Astrocyte (in vitro differentiated cells and primary cell): ENCODE measurements at regions not wholly inside any gene's neighbourhood (a gene's known extent, or its start where the extent isn't known, plus 50 kb on each side); places are given as distances from the start of the nearest gene placed in this dataset.

Source experiments
- CTCF ChIP-seq: IDR thresholded peaks from 2 replicates; pipeline ENCODE4 v1.5.1; 2011; ENCODE audit warnings: low read depth, mild to moderate bottlenecking, inconsistent platforms, low read length, moderate library complexity; ENCODE audit not compliant: insufficient read depth
- EZH2 ChIP-seq: IDR thresholded peaks from 2 replicates; pipeline ENCODE4 v1.6.1; 2012; ENCODE audit warnings: mild to moderate bottlenecking, low read length, inconsistent platforms; ENCODE audit not compliant: insufficient read depth

- TF ChIP-seq CTCF (no peak), EZH2 (no peak)
Measured at GRCh38 chr10:131771634-131772358, 129.0 kb upstream of the PPP2R2D start.
